SH-SY5Y (cell line): ENCODE measurements at regions not wholly inside any gene's neighbourhood (a gene's known extent, or its start where the extent isn't known, plus 50 kb on each side); places are given as distances from the start of the nearest gene placed in this dataset.

Experiments used
- GATA2 ChIP-seq: IDR thresholded peaks from 2 replicates; pipeline ENCODE4 v1.6.1; 2011; ENCODE audit warnings: mild to moderate bottlenecking, low read depth, low read length
- GATA3 ChIP-seq: IDR thresholded peaks from 2 replicates; pipeline ENCODE4 v1.6.1; 2011; ENCODE audit warnings: low read depth, mild to moderate bottlenecking, low read length, moderate library complexity

DNA sequence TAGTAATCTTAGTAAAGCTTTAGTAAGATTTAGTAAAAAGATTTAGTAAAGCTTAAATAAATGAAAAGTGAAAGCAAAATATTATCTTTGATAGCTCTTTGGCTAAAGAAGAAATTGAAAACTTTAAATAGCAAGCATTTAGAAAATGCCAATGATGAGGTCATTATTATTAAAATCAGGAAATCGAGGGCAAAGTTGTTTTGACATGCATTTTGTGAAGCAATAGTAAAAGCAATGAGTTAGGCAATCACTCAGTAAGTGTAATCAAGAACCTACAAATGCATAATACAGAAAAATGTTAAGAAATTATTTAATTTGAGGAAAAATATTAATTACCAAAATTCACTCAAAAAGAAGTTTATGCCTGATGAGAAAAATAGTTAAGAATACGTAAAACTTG lies 280.3 kb upstream of the MME start:
- no peak for TF ChIP-seq GATA3
- TF ChIP-seq GATA2, result no peak
